WTC11 (cell line): ENCODE measurements at regions not wholly inside any gene's neighbourhood (a gene's known extent, or its start where the extent isn't known, plus 50 kb on each side); places are given as distances from the start of the nearest gene placed in this dataset.
"Not testable (repeated sequence)": the region's sequence is repeated elsewhere in the genome, so short reads cannot be mapped to it uniquely, and the experiment has no call there.

Source experiments
- ATAC-seq: fragments of 200-7000 bp; cut with Tn5 transposase; 2 replicates; pipeline ENCODE4 v1.10.0; 2021; ENCODE audit warnings: mild to moderate bottlenecking, moderate library complexity
- CTCF ChIA-PET: fragments of 300-600 bp; sonication (Branson Sonifier 250); formaldehyde crosslinking; loops from one replicate; lab custom pipeline; 2021; ENCODE audit warnings: antibody characterized with exemption; lab: Charles Lee
- POLR2A ChIA-PET: fragments of 350-600 bp; sonication (Branson Sonifier 250); formaldehyde crosslinking; loops from one replicate; lab custom pipeline; 2021; ENCODE audit warnings: antibody characterized with exemption; lab: Charles Lee
- DNase-seq: peaks from one replicate; pipeline ENCODE4 v3.0.0; 2021; ENCODE audit warnings: low spot score
- H3K27ac Mint-ChIP-seq: 2 replicates; pipeline ENCODE4 v1.8.0; 2021; ENCODE audit warnings: mixed read lengths
- H3K27me3 Mint-ChIP-seq: 2 replicates; pipeline ENCODE4 v1.8.0; 2021; ENCODE audit warnings: low read depth, mild to moderate bottlenecking, moderate library complexity, mixed read lengths
- H3K36me3 Mint-ChIP-seq: 2 replicates; pipeline ENCODE4 v1.8.0; 2021; ENCODE audit warnings: mixed read lengths
- H3K4me1 Mint-ChIP-seq: 2 replicates; pipeline ENCODE4 v1.8.0; 2022; ENCODE audit warnings: mixed read lengths
- H3K4me3 Mint-ChIP-seq: 2 replicates; pipeline ENCODE4 v1.8.0; 2021; ENCODE audit warnings: mild to moderate bottlenecking, moderate library complexity, mixed read lengths
- H3K9me3 Mint-ChIP-seq: 2 replicates; pipeline ENCODE4 v1.8.0; 2021; ENCODE audit warnings: mixed read lengths
- HMGA2 ChIP-seq: fragments of 250-450 bp; sonication (Bioruptor Pico); IDR thresholded peaks from 2 replicates; pipeline ENCODE4 v1.4.0; 2021; ENCODE audit warnings: mild to moderate bottlenecking, moderate library complexity
- IRF2 ChIP-seq: sonication (generic); formaldehyde crosslinking; IDR thresholded peaks from 2 replicates; pipeline ENCODE4 v1.8.0; 2022; ENCODE audit warnings: low read depth, missing genetic modification reagents, borderline replicate concordance
- MYBL2 ChIP-seq: sonication (generic); formaldehyde crosslinking; IDR thresholded peaks from 2 replicates; pipeline ENCODE4 v1.8.1; 2023; ENCODE audit warnings: mild to moderate bottlenecking, moderate library complexity, missing genetic modification reagents
- TCF7 ChIP-seq: sonication (generic); formaldehyde crosslinking; IDR thresholded peaks from 2 replicates; pipeline ENCODE4 v1.8.0; 2022; ENCODE audit warnings: mild to moderate bottlenecking, low read depth, missing genetic modification reagents, moderate library complexity
- TP53 ChIP-seq: sonication (generic); formaldehyde crosslinking; IDR thresholded peaks from 2 replicates; pipeline ENCODE4 v1.8.1; 2023; ENCODE audit warnings: mild to moderate bottlenecking, missing genetic modification reagents
- ZNF121 ChIP-seq: sonication (generic); formaldehyde crosslinking; IDR thresholded peaks from 2 replicates; pipeline ENCODE4 v1.8.0; 2023; ENCODE audit warnings: missing genetic modification reagents
- ZNF263 ChIP-seq: sonication (generic); formaldehyde crosslinking; IDR thresholded peaks from 2 replicates; pipeline ENCODE4 v1.8.1; 2022; ENCODE audit warnings: low read depth, mild to moderate bottlenecking, moderate library complexity, missing genetic modification reagents
- ZNF317 ChIP-seq: sonication (generic); formaldehyde crosslinking; IDR thresholded peaks from 2 replicates; pipeline ENCODE4 v1.8.1; 2023; ENCODE audit warnings: low read depth, mild to moderate bottlenecking, moderate library complexity, missing genetic modification reagents, borderline replicate concordance
- TF ChIP-seq, protein P1 (sequence below): sonication (generic); formaldehyde crosslinking; IDR thresholded peaks from 2 replicates; pipeline ENCODE4 v1.8.1; 2023; ENCODE audit warnings: mild to moderate bottlenecking, missing genetic modification reagents
- TF ChIP-seq, protein P2 (sequence below): sonication (generic); formaldehyde crosslinking; IDR thresholded peaks from 2 replicates; pipeline ENCODE4 v1.8.1; 2023; ENCODE audit warnings: mild to moderate bottlenecking, missing genetic modification reagents, moderate library complexity

DNA sequence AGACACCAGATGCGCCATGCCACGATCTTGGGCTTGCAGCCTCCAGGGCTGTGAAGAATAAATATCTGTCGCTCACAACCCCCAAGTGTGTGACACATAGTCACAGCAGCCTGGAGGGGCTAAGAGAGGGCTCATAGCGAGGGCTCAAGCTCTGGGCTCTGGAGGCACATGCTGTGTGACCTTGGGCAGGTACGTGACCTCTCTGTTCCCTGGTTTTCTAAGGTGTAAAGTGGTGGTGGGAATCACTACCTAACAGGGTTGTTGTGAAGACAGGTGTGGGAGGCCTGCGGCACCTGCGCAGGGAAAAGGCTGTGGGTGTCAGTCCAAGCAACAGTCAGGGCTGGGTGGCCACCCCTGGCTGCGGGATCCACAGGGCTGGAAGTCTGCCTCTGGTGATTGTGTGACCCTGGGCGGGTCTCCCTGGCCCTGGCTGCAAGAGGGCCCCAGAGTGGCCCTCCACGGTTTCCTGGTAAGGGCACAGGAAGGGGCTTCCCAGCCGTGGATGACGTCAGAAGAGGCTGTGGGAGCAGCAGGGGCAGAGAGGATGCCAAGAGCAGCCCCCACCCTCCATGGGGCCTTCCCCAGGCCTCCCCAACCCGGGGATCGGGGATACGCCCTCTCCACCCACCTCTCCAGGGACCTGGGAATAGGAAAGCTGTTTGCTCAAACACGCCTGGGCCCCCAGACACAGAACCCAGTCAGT lies 218.8 kb upstream of the SGCG start:
- Mint-ChIP-seq H3K27me3 (no peaks in the 10 kb centered on the region), H3K9me3 (peaks cover under 1% of the 10 kb centered on the region; the same call in 1 of the 2 replicates), H3K27ac (no peak overlapping the region), H3K4me3 (no peak overlapping the region), H3K36me3 (no peaks in the 10 kb centered on the region), H3K4me1 (no peaks in the 10 kb centered on the region; the same call in 1 of the 2 replicates)
- ChIA-PET POLR2A (no interaction called here), CTCF (no interaction called here)
- DNase-seq, result no peak
- TF ChIP-seq TP53 (CRISPR knock-in tag) (no peak), TCF7 (CRISPR knock-in tag) (no peak), ZNF263 (CRISPR knock-in tag) (no peak), IRF2 (CRISPR knock-in tag) (no peak), ZNF121 (no peak), MYBL2 (no peak), ZNF317 (no peak), HMGA2 (no peak)
- TF ChIP-seq, protein P1, sequence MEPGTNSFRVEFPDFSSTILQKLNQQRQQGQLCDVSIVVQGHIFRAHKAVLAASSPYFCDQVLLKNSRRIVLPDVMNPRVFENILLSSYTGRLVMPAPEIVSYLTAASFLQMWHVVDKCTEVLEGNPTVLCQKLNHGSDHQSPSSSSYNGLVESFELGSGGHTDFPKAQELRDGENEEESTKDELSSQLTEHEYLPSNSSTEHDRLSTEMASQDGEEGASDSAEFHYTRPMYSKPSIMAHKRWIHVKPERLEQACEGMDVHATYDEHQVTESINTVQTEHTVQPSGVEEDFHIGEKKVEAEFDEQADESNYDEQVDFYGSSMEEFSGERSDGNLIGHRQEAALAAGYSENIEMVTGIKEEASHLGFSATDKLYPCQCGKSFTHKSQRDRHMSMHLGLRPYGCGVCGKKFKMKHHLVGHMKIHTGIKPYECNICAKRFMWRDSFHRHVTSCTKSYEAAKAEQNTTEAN (CRISPR knock-in tag), result no peak
- TF ChIP-seq, protein P2, sequence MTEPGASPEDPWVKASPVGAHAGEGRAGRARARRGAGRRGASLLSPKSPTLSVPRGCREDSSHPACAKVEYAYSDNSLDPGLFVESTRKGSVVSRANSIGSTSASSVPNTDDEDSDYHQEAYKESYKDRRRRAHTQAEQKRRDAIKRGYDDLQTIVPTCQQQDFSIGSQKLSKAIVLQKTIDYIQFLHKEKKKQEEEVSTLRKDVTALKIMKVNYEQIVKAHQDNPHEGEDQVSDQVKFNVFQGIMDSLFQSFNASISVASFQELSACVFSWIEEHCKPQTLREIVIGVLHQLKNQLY (CRISPR knock-in tag), result no peak
- ATAC-seq, result no peak

GRCh38 chr13:22963384-22964053 lies 217.3 kb upstream of the SGCG start:
- CTCF ChIA-PET, H3K27ac Mint-ChIP-seq, H3K36me3 Mint-ChIP-seq, H3K4me1 Mint-ChIP-seq, POLR2A ChIA-PET, H3K9me3 Mint-ChIP-seq, DNase-seq, H3K27me3 Mint-ChIP-seq, H3K4me3 Mint-ChIP-seq, ATAC-seq: not testable (repeated sequence)

DNA sequence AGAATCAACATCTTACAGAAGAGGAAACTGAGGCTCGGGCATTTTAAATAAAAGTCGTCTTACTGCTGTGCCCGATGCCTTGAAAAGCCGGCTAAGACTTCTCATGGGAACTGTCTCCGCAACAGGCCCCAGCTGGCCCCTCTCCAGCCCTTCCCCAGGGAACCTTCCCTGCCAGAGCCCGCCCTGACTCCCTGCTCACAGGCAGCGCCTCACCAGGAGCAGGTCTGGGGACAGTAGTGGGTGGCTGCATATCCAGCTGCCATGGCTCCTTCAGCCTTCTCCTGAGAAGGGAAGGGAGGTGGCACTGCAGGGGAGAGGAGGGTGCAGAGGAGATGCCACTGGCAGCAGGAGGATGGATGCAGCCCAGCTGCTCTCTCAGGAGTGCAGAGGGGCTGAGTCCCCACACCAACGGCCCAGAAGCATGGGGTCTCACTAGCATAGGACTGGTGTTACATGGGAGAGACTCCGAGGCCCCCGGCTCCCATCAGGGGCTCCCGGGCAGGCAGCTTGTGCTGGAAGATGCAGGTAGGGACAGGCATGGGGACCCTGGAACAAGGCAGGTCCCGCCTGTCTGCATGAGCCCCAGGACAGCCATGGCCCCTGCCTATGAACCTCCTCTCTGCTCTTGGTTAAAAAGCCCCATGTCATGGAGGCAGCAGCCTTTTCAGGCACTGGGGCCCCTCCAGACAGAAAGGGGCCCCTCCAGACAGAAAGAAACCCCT lies 216.4 kb upstream of the SGCG start:
- DNase-seq (no peak), ATAC-seq (no peak)
- H3K4me3 Mint-ChIP-seq, result no peak overlapping the region
- no peak overlapping the region for H3K27ac Mint-ChIP-seq
- no peaks in the 10 kb centered on the region for H3K36me3 Mint-ChIP-seq
- TF ChIP-seq ZNF263 (CRISPR knock-in tag), result no peak
- H3K4me1 Mint-ChIP-seq, result no peaks in the 10 kb centered on the region
- ChIA-PET CTCF (interaction anchor here (0.6 kb wide), 1 partner anchor 1426 kb away, joined by 3 read pairs; no protein-coding TSS in a partner anchor), POLR2A (no interaction called here)
- no peaks in the 10 kb centered on the region for H3K9me3 Mint-ChIP-seq
- no peaks in the 10 kb centered on the region for H3K27me3 Mint-ChIP-seq

- H3K4me3 Mint-ChIP-seq, ATAC-seq, H3K4me1 Mint-ChIP-seq, DNase-seq, POLR2A ChIA-PET, H3K27ac Mint-ChIP-seq, H3K27me3 Mint-ChIP-seq, H3K9me3 Mint-ChIP-seq, H3K36me3 Mint-ChIP-seq: not testable (repeated sequence)
- CTCF ChIA-PET, result interaction anchor here (0.6 kb wide), 1 partner anchor 1425 kb away, joined by 3 read pairs; no protein-coding TSS in a partner anchor
Observed at GRCh38 chr13:22965011-22965857, 215.5 kb upstream of the SGCG start.

DNA sequence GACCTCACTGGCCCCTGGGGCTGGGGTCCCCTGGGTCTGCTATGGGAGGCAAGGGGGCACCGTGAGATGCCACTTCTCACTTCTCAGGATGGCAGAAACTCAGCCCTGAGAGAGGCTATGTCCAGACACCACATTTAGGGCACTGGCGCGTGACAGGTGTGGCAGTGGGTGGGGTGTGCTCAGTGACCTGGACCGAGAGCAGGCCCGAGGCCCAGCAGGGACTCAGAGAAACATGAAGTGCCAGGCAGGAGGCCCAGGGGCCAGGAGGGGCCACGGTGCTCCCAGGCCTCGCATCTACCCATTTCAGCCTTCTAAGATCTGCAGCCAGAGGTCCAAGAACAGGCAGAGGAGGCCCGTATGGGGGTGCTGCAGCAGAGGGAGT lies 214.9 kb upstream of the SGCG start:
- DNase-seq, ATAC-seq, H3K4me1 Mint-ChIP-seq, H3K27me3 Mint-ChIP-seq, H3K4me3 Mint-ChIP-seq, H3K27ac Mint-ChIP-seq, CTCF ChIA-PET, H3K36me3 Mint-ChIP-seq, H3K9me3 Mint-ChIP-seq, POLR2A ChIA-PET: not testable (repeated sequence)

DNA sequence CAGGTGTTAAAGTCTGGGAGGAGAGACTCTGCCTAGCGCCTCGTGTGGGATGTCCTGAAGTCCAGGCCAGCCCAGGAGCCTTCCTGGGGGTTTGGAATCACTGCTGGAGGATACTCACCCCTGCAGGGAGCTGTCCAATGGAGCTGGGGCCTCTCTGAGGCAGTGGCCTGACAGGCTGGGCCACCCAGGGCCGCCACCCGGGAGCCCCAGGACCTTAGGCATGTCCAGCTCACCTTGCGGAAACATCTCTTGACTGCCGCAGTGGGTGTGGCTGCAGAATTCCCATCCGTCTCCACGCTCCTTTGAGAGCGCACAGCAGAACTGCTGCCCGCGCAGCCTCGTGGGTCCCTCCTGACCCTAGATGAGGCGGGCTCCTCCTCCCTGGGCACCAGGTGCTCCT lies 214.0 kb upstream of the SGCG start:
- H3K9me3 Mint-ChIP-seq, H3K27me3 Mint-ChIP-seq, H3K27ac Mint-ChIP-seq, H3K4me1 Mint-ChIP-seq, ATAC-seq, H3K36me3 Mint-ChIP-seq, CTCF ChIA-PET, POLR2A ChIA-PET, H3K4me3 Mint-ChIP-seq, DNase-seq: not testable (repeated sequence)
